Mucosa of gallbladder (tissue), 1 donor: ENCODE measurements at regions not wholly inside any gene's neighbourhood (a gene's known extent, or its start where the extent isn't known, plus 50 kb on each side); places are given as distances from the start of the nearest gene placed in this dataset.

Experiments
- DNase-seq: peaks from one replicate; pipeline ENCODE4 v3.0.0-alpha.2; 2020; ENCODE audit warnings: low spot score
- donor health status: DM: no; HTN: no; CAD: no.

GRCh38 chr9:109681301-109681700 lies 98.7 kb upstream of the PALM2AKAP2 start:
- DNase-seq, result no peak

GRCh38 chr9:109682227-109682626 lies 97.8 kb upstream of the PALM2AKAP2 start:
- no peak for DNase-seq

GRCh38 chr9:109683521-109683920 lies 96.5 kb upstream of the PALM2AKAP2 start:
- DNase-seq, result no peak

GRCh38 chr9:109689701-109690100 lies 90.3 kb upstream of the PALM2AKAP2 start:
- no peak for DNase-seq

- DNase-seq, result no peak
Observed at GRCh38 chr9:109699019-109699418, 81.0 kb upstream of the PALM2AKAP2 start.

- no peak for DNase-seq
Observed at GRCh38 chr9:109704546-109704945, 75.5 kb upstream of the PALM2AKAP2 start.

GRCh38 chr9:109705515-109705914 lies 74.5 kb upstream of the PALM2AKAP2 start:
- DNase-seq, result no peak

- DNase-seq, result peak; percentile 20
Observed at GRCh38 chr9:109707355-109707754, 72.6 kb upstream of the PALM2AKAP2 start.

- DNase-seq, result no peak
Observed at GRCh38 chr9:109708451-109708945, 71.5 kb upstream of the PALM2AKAP2 start.

- no peak for DNase-seq
Observed at GRCh38 chr9:109709866-109710265, 70.1 kb upstream of the PALM2AKAP2 start.

GRCh38 chr9:109710830-109711229 lies 69.2 kb upstream of the PALM2AKAP2 start:
- DNase-seq, result no peak

GRCh38 chr9:109715344-109715743 lies 64.7 kb upstream of the PALM2AKAP2 start:
- DNase-seq, result no peak

GRCh38 chr9:109716631-109717030 lies 63.4 kb upstream of the PALM2AKAP2 start:
- DNase-seq, result no peak

GRCh38 chr9:109717342-109717741 lies 62.7 kb upstream of the PALM2AKAP2 start:
- no peak for DNase-seq

- DNase-seq, result no peak
Observed at GRCh38 chr9:109718861-109719260, 61.1 kb upstream of the PALM2AKAP2 start.

- DNase-seq, result no peak
Observed at GRCh38 chr9:109721001-109721400, 59.0 kb upstream of the PALM2AKAP2 start.

- no peak for DNase-seq
Observed at GRCh38 chr9:109722007-109722406, 58.0 kb upstream of the PALM2AKAP2 start.

GRCh38 chr9:109723781-109724180 lies 56.2 kb upstream of the PALM2AKAP2 start:
- DNase-seq, result no peak

GRCh38 chr9:109725460-109725859 lies 54.5 kb upstream of the PALM2AKAP2 start:
- no peak for DNase-seq

- DNase-seq, result no peak
Observed at GRCh38 chr9:109726119-109726518, 53.9 kb upstream of the PALM2AKAP2 start.

GRCh38 chr9:109728686-109729300 lies 51.2 kb upstream of the PALM2AKAP2 start:
- DNase-seq, result no peak

GRCh38 chr9:109729513-109729912 lies 50.5 kb upstream of the PALM2AKAP2 start:
- DNase-seq, result no peak
